GM18502 (cell line): ENCODE measurements at regions not wholly inside any gene's neighbourhood (a gene's known extent, or its start where the extent isn't known, plus 50 kb on each side); places are given as distances from the start of the nearest gene placed in this dataset.
"Not testable (repeated sequence)": the region's sequence is repeated elsewhere in the genome, so short reads cannot be mapped to it uniquely, and the experiment has no call there.

ENCODE experiments used
- ATAC-seq: cut with Tn5 transposase; IDR thresholded peaks from one replicate; pipeline ENCODE4 v1.9.1; 2021; ENCODE audit warnings: mild to moderate bottlenecking; ENCODE audit not compliant: unreplicated experiment, poor library complexity

GRCh38 chr9:11128156-11128555 lies 515.4 kb upstream of the PTPRD start:
- ATAC-seq = no peak

DNA sequence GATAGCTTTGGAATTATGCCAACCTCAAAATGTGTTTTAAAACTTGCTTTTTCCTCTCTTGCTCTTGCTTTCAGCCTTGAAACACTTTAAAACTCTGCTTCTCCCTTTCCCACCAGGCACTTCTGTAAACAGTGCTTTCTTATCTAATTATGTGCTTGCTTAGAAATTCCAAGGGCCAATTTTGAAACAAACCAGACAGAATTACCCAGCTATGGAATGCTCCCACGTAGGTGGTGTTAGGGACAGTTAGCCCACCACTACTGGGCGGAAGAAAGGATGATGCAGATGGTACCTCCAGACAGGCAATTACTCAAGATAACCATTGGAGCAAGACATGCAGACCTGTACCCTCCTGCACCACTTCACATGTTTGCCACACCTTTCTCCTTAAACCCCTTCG lies 523.0 kb upstream of the PTPRD start:
- no peak for ATAC-seq

GRCh38 chr9:11141357-11141756 lies 528.6 kb upstream of the PTPRD start:
- no peak for ATAC-seq

DNA sequence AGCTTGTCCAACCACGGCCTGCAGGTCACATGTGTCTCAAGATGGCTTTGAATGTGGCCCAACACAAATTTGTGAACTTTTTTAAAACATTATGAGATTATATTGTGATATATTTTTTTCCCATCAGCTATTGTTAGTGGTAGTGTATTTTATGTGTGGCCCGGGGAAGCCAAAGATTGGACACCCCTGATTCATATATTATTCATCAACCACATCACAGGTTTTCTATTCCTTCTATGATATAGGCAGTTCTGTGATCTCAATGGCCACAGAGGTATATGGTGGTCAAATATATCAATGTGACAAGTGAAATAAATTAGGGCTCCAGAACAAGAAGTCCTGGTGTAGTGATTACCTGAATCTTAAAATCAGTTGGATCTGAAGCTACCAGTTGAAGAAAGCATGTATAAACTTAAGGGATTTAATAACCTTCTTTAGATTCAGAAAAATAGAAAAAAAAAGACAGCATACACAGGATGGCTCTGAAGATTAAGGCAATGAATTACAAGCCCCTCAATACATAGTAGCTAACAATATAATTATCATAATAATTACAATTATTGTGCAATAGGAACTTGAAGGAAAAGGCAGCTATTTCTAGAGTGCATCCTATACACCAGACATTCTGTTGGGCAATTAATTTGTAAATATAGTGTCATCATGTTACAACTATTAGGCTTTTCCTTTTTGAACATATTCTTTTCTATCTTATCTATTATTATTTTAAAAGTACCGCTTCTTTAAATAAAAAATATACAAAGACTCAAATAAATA lies 530.4 kb upstream of the PTPRD start:
- no peak for ATAC-seq

DNA sequence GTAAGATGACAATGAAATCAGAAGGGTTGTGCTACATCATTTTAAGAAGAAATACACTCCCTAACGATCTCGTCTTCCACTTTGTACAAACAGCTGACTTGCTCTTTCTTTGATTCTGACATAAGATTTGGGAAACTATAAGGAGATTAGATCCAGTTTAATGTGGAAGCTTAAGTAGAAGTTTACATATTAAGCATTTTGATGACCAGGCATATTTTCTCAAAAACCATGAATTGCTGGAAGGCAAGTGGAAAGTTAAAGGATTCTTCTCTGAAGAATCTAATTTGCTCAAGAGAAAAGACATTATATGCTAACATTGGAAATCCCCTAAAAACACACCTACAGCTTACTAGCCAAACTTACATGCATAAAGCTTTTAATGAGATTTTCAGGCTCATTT lies 531.9 kb upstream of the PTPRD start:
- no peak for ATAC-seq

DNA sequence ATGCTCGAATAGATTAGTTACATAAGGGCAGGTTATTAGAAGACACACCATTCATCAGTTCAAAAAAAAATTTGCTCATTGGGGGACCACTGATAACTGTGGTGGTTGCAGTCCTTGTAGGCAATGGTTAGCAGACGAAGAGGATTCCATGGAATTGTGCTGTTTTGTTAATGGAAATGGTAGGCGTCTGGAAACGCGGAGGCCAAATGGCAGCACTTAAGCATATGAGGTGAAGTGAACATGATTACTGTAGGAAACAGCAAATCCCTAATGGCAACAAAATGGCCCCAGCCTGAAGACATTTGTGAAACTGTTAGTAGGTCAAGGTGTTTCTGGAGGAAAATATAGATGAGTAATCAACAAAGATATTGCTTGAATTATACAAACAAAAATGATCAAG lies 535.4 kb upstream of the PTPRD start:
- ATAC-seq = no peak

DNA sequence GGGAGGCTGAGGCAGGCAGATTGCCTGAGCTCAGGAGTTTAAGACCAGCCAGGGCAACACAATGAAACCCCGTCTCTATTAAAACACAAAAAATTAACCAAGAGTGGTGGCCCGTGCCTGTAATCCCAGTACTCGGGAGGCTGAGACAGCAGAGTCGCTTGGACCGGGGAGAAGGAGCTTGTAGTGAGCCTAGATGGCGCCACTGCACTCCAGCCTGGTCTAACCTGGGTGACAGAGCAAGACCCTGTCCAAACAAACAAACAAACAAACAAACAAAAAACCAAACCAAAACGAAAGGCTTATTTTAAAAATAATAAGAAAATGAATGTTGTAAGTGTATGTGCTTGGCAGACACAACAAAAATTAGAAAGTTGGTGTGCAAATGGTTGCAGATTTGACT lies 536.3 kb upstream of the PTPRD start:
- ATAC-seq = no peak

DNA sequence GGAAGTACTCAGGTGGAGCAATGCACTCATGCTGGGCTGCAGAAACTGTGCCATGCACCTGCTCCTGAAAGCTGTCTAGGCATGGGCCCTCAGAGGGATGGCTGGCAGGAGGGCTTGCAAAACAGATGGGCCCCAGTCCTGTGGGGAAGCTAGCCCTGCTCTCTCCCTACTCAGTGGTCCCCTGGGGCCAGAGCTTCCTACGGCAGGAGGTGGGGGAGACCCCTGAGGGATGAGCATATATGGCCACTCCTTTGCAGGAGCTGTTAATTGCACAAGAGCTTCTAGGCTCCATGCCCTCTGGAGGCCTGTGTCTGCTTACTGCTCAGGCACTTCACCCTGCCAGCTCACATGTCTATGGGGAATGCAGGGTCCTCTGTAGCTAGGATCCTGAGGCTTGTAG lies 545.3 kb upstream of the PTPRD start:
- ATAC-seq = no peak

GRCh38 chr9:11158676-11159075 lies 545.9 kb upstream of the PTPRD start:
- no peak for ATAC-seq

- no peak for ATAC-seq
Observed at GRCh38 chr9:11159318-11159862, 546.6 kb upstream of the PTPRD start.

DNA sequence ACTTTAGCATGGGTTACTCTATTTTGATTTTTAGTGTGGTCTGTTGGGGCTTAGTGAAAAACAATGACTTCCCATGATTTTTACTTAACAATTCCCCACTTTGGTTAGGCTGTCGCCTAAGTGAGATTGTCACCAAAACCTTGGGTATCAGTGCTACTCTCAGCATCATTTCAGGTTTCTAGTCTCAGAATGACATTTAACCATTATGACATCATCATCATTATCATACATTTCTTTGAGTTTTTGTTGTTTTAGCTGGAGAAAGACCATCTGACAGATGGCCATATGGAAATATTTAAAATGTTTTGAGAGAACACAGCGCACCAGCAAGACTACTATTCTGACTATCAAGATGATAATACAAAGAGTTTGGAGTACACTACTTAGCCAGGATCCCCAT lies 551.0 kb upstream of the PTPRD start:
- no peak for ATAC-seq

DNA sequence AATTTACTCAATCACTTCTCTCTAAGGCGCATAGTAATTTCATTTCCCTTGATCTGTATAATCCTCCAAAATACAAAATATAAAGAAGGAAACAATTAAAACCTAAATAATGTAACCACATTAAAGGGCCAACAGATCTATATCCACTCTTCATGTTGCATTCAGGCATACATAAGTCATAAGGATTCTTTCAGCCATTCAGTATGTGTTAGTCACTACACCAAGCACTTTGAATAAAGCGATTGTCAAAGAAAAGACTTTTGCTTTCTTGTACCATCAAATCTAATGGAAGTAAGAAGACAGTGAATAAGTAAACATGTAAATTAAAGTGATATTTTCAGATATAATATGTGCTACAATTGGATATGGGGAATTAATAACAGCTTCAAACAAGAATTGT lies 569.2 kb upstream of the PTPRD start:
- ATAC-seq = no peak

- no peak for ATAC-seq
Observed at GRCh38 chr9:11190719-11191118, 577.9 kb upstream of the PTPRD start.

DNA sequence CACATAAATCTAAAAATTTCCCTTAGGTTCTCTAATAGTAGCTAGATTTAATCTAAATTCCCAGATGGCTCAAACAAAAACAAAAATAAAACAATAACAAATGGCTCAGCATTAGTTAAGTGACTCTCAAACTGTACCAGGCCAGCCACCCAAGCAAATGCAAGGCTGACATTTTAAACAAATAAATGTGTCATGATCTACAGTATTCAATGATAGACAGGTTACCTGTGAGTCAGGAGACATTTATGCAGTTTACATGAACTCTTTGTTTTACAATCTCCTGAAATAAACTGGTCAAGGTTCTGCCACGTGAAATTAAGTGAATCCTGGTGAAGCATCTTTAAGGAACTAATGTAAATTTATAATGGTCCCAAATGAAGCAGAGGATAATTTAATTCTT lies 580.2 kb upstream of the PTPRD start:
- no peak for ATAC-seq

DNA sequence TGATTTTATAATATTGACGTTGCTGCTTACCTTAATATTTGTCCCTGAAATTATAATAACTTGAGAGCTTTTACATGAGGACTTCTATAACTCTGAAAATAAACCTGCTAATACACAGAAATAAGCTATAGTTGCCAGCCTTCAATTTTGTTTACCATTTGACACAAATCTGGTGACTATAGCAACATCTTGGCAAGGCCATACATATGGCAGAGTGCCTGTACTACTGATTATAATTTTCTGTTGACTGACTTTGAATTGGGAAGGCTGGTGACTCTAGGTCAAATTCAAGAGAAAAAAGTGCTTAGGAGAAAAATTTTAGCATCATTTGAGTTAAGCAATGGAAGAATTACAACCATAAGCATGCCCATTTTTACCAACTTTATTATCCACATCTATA lies 581.4 kb upstream of the PTPRD start:
- ATAC-seq = no peak

DNA sequence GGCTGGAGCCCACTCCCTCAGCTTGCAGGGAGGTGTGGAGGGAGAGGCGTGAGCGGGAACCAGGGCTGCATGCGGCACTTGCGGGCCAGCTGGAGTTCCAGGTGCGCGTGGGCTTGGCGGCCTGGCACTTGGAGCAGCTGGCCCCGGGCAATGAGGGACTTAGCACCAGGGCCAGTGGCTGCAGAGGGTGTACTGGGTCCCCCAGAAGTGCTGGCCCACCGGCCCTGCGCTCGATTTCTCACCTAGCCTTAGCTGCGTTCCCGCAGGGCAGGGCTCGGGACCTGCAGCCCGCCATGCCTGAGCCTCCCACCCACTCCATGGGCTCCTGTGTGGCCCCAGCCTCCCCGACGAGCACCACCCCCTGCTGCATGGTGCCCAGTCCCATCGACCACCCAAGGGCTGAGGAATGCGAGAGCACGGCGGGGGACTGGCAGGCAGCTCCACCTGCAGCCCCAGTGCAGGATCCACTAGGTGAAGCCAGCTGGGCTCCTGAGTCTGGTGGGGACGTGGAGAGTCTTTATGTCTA lies 584.1 kb upstream of the PTPRD start:
- ATAC-seq = not testable (repeated sequence)

DNA sequence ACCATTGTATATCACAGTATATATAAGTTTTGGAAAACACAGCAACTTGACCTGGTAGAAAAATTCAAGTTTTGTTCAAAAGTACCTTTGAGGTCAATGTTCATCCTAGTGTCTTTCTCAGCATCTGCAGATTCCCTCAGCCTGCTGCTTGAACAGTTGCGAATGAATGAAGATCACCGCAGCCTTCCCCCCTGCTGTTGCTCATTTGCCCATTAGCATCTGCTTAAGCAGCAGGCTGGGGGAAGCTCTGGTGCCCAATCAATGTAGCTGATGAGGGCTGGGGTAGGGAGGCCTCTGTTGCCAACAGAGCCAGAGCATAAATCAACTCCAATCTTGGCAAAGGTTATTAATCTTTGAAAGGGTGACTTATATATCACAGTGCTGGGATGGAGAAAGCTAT lies 586.5 kb upstream of the PTPRD start:
- no peak for ATAC-seq

- no peak for ATAC-seq
Observed at GRCh38 chr9:11204521-11204920, 591.7 kb upstream of the PTPRD start.

GRCh38 chr9:11206925-11207324 lies 594.1 kb upstream of the PTPRD start:
- ATAC-seq = no peak

DNA sequence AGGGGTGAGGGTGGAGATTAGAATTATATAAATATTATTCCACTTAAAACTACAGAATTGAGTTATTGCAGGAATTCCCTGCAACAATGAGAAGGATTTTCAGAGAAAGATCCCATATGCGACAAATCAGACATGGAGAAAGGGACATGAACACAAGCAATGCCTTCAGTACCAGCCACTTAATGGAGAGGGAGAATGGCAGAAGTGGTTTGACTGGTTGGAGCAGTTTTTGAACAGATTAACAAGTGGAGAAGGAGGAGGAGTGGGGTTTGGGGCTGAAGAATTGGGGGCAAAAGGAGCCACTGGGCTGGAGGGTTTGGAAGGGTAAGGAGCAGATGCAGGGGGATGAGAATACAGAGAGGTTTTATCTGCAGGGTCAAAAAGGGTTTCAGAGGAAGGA lies 620.9 kb upstream of the PTPRD start:
- ATAC-seq = no peak

DNA sequence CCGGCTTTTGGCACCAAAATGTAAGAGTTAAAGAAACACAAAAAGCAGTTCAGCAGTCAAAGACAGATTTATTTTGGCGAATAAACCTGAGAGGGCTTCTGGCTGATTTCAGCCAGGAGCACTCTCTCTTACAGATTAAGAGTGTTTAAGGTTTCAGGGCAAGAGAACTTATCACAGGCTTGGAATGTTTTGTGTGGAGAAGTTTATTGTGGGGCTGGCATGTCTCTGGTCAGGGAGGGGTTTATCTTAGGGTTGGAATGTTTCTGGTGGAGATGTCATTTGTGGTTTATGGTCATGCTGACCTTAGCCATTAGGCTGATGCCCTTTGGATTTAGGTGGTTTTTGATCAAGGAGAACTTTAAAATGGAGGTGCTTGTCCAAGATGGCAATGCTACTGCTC lies 622.3 kb upstream of the PTPRD start:
- no peak for ATAC-seq

GRCh38 chr9:11241779-11242178 lies 629.0 kb upstream of the PTPRD start:
- no peak for ATAC-seq
